ENCODE measurements at regions not wholly inside any gene's neighbourhood (a gene's known extent, or its start where the extent isn't known, plus 50 kb on each side); places are given as distances from the start of the nearest gene placed in this dataset.

DNA sequence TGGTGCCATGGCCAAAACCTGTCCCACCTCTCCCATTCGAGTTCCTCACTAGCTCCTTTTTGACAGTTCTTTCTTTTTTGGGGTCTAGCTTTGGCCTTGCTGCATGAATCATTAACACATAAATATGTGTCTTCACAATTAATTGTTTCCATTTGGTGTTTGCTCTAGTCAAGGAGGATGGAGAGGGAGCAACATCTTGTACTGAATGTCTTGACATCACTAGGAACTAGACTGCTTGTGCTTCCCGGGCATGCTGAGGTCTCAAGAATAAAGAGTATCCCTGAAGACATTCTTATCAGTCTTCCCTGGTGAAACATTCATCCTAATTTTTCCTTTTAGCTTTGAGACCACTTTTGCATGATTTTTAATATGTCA, 77.0 kb upstream of the ESR1 start:
- ChIA-PET POLR2A (no interaction called here), CTCF (no interaction called here)
- DNase-seq: no peak
- peaks cover 5% of the 10 kb centered on the region for H3K4me1 Mint-ChIP-seq (ENCODE audit: low read depth)
- no peak overlapping the region for H3K27ac ChIP-seq (ENCODE audit: low read depth in 1 of 2, low read length in 2 of 2)
- no peak overlapping the region for H3K4me3 ChIP-seq (ENCODE audit: low read length)
- H3K9me3 ChIP-seq (ENCODE audit: control insufficient read depth in 1 of 2, insufficient read depth in 1 of 2, low read length in 2 of 2): no peaks in the 10 kb centered on the region
- H3K4me3 Mint-ChIP-seq: no peak overlapping the region
- no peaks in the 10 kb centered on the region for H3K4me1 ChIP-seq (ENCODE audit: insufficient read depth, low read length)
- TF ChIP-seq, protein P1, sequence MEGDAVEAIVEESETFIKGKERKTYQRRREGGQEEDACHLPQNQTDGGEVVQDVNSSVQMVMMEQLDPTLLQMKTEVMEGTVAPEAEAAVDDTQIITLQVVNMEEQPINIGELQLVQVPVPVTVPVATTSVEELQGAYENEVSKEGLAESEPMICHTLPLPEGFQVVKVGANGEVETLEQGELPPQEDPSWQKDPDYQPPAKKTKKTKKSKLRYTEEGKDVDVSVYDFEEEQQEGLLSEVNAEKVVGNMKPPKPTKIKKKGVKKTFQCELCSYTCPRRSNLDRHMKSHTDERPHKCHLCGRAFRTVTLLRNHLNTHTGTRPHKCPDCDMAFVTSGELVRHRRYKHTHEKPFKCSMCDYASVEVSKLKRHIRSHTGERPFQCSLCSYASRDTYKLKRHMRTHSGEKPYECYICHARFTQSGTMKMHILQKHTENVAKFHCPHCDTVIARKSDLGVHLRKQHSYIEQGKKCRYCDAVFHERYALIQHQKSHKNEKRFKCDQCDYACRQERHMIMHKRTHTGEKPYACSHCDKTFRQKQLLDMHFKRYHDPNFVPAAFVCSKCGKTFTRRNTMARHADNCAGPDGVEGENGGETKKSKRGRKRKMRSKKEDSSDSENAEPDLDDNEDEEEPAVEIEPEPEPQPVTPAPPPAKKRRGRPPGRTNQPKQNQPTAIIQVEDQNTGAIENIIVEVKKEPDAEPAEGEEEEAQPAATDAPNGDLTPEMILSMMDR (IDR thresholded peaks at IDR 0.05): no peak
- no peaks in the 10 kb centered on the region for H3K36me3 ChIP-seq (ENCODE audit: insufficient read depth, low read length)
- H3K9me3 Mint-ChIP-seq: no peaks in the 10 kb centered on the region
- no peaks in the 10 kb centered on the region for H3K36me3 Mint-ChIP-seq (ENCODE audit: low read depth)
- no peak overlapping the region for H3K27ac Mint-ChIP-seq
- intact Hi-C loops (cut with DNase I, micrococcal nuclease): no loop called here
- no peaks in the 10 kb centered on the region for H3K27me3 ChIP-seq (ENCODE audit: control insufficient read depth in 1 of 2, insufficient read depth in 2 of 2, low read length in 2 of 2)
- no peak for ATAC-seq (ENCODE audit: poor library complexity)
- no peaks in the 10 kb centered on the region for H3K27me3 Mint-ChIP-seq

DNA sequence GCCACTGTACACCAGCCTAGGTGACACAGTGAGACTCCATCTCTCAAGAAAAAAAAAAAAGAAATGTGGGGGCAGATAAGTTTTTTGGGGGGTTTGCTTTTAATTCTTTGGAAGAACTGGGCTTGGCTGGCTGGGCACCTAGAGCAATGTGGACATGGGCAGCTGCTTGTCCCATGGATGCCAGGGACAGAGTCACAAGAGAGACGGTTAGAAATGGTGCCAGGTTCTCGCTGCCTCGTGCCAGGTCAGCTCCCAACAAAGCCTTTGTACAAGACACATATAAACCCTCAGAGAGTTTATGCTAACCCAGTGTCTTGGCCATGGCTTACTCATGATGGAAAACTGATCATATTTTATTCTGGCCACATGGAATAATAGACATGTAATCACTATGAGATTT, 76.2 kb upstream of the ESR1 start:
- TF ChIP-seq, protein P1 (IDR thresholded peaks at IDR 0.05): no peak
- H3K27ac Mint-ChIP-seq: no peak overlapping the region

DNA sequence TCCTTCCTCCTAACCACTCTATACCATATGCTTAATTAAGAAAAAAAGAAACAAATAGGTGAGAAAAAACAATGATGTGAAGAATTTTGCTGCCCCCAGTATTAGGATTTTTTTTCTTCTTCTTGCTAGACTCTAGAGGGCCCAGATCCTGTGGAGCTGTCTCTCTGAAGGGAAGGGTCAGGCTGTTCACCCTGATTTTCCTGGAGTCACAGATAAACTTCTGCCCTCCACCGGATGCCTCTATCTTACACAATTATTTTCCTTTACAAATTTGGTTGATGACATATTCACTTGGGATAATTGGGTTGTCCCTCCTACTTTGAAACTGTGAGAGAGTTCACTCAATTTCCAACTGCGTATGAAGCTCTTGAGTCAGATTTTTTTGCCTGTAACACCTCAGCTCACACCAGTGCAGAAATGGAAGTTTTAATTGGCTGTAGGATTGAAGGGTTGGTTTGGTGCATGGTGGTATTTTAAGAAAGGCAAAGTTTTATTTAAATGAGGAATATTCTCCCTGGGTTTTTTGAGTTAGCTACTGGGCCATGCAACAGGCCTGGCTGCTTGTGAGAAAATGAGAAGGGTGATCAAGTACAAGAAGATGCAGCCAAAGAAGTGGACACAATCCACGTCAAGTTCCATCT, 73.7 kb upstream of the ESR1 start:
- ChIA-PET CTCF (no interaction called here), POLR2A (no interaction called here)
- Mint-ChIP-seq H3K4me3 (no peak overlapping the region), H3K9me3 (no peaks in the 10 kb centered on the region), H3K4me1 (ENCODE audit: low read depth) (no peaks in the 10 kb centered on the region), H3K36me3 (ENCODE audit: low read depth) (no peaks in the 10 kb centered on the region), H3K27me3 (no peaks in the 10 kb centered on the region), H3K27ac (no peak overlapping the region)
- Histone ChIP-seq H3K9me3 (ENCODE audit: control insufficient read depth in 1 of 2, insufficient read depth in 1 of 2, low read length in 2 of 2) (no peaks in the 10 kb centered on the region), H3K4me1 (ENCODE audit: insufficient read depth, low read length) (no peaks in the 10 kb centered on the region), H3K36me3 (ENCODE audit: insufficient read depth, low read length) (no peaks in the 10 kb centered on the region), H3K4me3 (ENCODE audit: low read length) (no peak overlapping the region), H3K27ac (ENCODE audit: low read depth in 1 of 2, low read length in 2 of 2) (no peak overlapping the region), H3K27me3 (ENCODE audit: control insufficient read depth in 1 of 2, insufficient read depth in 2 of 2, low read length in 2 of 2) (no peaks in the 10 kb centered on the region)
- ATAC-seq (ENCODE audit: poor library complexity): no peak
- DNase-seq: no peak
- TF ChIP-seq, protein P1 (IDR thresholded peaks at IDR 0.05): no peak
- intact Hi-C loops (cut with DNase I, micrococcal nuclease): no loop called here

More for the DNA sequence above, 76.2 kb upstream of the ESR1 start:
- POLR2A ChIA-PET: no interaction called here
- H3K9me3 ChIP-seq (ENCODE audit: control insufficient read depth in 1 of 2, insufficient read depth in 1 of 2, low read length in 2 of 2): no peaks in the 10 kb centered on the region
- H3K27me3 Mint-ChIP-seq: no peaks in the 10 kb centered on the region
- ATAC-seq (ENCODE audit: poor library complexity): no peak
- intact Hi-C loops (cut with DNase I, micrococcal nuclease): no loop called here
- H3K4me1 ChIP-seq (ENCODE audit: insufficient read depth, low read length): no peaks in the 10 kb centered on the region
- no peaks in the 10 kb centered on the region for H3K27me3 ChIP-seq (ENCODE audit: control insufficient read depth in 1 of 2, insufficient read depth in 2 of 2, low read length in 2 of 2)
- H3K36me3 Mint-ChIP-seq (ENCODE audit: low read depth): no peaks in the 10 kb centered on the region
- no peaks in the 10 kb centered on the region for H3K36me3 ChIP-seq (ENCODE audit: insufficient read depth, low read length)
- CTCF ChIA-PET: no interaction called here
- H3K4me1 Mint-ChIP-seq (ENCODE audit: low read depth): no peaks in the 10 kb centered on the region
- no peak overlapping the region for H3K4me3 Mint-ChIP-seq
- H3K4me3 ChIP-seq (ENCODE audit: low read length): no peak overlapping the region
- no peak overlapping the region for H3K27ac ChIP-seq (ENCODE audit: low read depth in 1 of 2, low read length in 2 of 2)
- DNase-seq: no peak
- H3K9me3 Mint-ChIP-seq: no peaks in the 10 kb centered on the region

Data from CD4-positive, alpha-beta T cell (primary cell).